Activated CD4-positive, alpha-beta T cell treated with anti-CD3 and anti-CD28 coated beads, Interleukin-2, amount 10 ng/mL, durations not matched to agents 7 days and 5 days (primary cell): ENCODE measurements at regions not wholly inside any gene's neighbourhood (a gene's known extent, or its start where the extent isn't known, plus 50 kb on each side); places are given as distances from the start of the nearest gene placed in this dataset.

ENCODE experiments used
- CTCF ChIA-PET: fragments of 350-600 bp; sonication (Branson Sonifier 250); formaldehyde crosslinking; loops from one replicate; lab custom pipeline; 2021; ENCODE audit warnings: antibody characterized with exemption; lab: Charles Lee
- POLR2A ChIA-PET: fragments of 350-600 bp; sonication (Branson Sonifier 250); formaldehyde crosslinking; loops from one replicate; lab custom pipeline; 2021; ENCODE audit warnings: antibody characterized with exemption; lab: Charles Lee
- DNase-seq: peaks from one replicate; pipeline ENCODE4 v3.0.0-alpha.2; 2020
- H3K27ac Mint-ChIP-seq: one replicate; pipeline ENCODE4 v1.8.0; 2021; ENCODE audit warnings: mild to moderate bottlenecking, moderate library complexity, mixed read lengths
- H3K27me3 Mint-ChIP-seq: one replicate; pipeline ENCODE4 v1.8.0; 2021; ENCODE audit warnings: mixed read lengths
- H3K36me3 Mint-ChIP-seq: one replicate; pipeline ENCODE4 v1.8.0; 2021; ENCODE audit warnings: low read depth, mixed read lengths
- H3K4me1 Mint-ChIP-seq: one replicate; pipeline ENCODE4 v1.8.0; 2021; ENCODE audit warnings: mixed read lengths
- H3K4me3 Mint-ChIP-seq: one replicate; pipeline ENCODE4 v1.8.0; 2021; ENCODE audit warnings: mild to moderate bottlenecking, moderate library complexity, mixed read lengths
- H3K9me3 Mint-ChIP-seq: one replicate; pipeline ENCODE4 v1.8.0; 2021; ENCODE audit warnings: mixed read lengths

GRCh38 chr9:100865648-100866047 lies 162.9 kb upstream of the PLPPR1 start:
- Mint-ChIP-seq H3K4me3 (no peak overlapping the region), H3K9me3 (no peaks in the 10 kb centered on the region), H3K27ac (no peak overlapping the region), H3K36me3 (no peaks in the 10 kb centered on the region), H3K4me1 (no peaks in the 10 kb centered on the region), H3K27me3 (no peaks in the 10 kb centered on the region)
- no peak for DNase-seq
- CTCF ChIA-PET = interaction anchor here (1.1 kb wide), 1 partner anchor 9 kb away, joined by 3 read pairs; no protein-coding TSS in a partner anchor
- POLR2A ChIA-PET = no interaction called here

DNA sequence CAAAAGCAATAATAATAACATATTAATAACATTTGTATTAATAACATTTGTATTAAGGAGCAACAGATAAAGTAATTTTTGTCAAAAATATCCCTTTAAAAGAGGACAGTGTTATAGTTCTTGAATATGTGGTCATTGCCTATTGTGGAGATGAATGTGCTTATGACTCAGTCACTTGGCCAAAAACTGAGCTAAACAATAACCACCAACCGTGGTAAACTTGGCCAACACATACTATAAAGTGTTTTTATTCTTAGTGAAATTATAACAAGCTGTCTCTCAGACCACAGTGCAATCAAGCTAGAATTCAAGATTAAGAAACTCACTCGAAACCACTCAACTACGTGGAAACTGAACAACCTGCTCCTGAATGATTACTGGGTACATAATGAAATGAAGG lies 159.2 kb upstream of the PLPPR1 start:
- CTCF ChIA-PET = no interaction called here
- H3K27ac Mint-ChIP-seq = no peak overlapping the region
- H3K27me3 Mint-ChIP-seq = no peaks in the 10 kb centered on the region
- POLR2A ChIA-PET = no interaction called here
- no peaks in the 10 kb centered on the region for H3K9me3 Mint-ChIP-seq
- H3K36me3 Mint-ChIP-seq = no peaks in the 10 kb centered on the region
- no peaks in the 10 kb centered on the region for H3K4me1 Mint-ChIP-seq
- H3K4me3 Mint-ChIP-seq = no peak overlapping the region
- DNase-seq = no peak

DNA sequence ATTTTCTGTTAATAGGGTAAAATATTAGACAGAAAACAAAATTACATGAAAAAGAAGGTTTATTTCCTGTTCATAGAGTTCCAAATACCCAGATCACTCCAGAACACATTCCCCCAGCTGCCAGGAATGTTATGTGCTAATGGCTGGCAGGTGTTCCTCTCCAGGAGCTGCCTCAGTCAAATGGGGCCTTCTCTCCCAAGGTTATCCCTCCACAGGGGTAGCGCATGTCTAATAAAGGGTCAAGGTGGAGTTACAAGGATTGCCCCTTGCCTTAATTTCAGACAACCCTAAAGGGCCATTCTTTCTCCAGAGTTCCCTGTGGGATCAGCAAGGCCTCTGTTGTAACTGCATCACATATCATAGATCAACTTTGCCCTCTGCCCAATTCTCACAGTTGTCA lies 148.6 kb upstream of the PLPPR1 start:
- no peaks in the 10 kb centered on the region for H3K9me3 Mint-ChIP-seq
- POLR2A ChIA-PET = no interaction called here

DNA sequence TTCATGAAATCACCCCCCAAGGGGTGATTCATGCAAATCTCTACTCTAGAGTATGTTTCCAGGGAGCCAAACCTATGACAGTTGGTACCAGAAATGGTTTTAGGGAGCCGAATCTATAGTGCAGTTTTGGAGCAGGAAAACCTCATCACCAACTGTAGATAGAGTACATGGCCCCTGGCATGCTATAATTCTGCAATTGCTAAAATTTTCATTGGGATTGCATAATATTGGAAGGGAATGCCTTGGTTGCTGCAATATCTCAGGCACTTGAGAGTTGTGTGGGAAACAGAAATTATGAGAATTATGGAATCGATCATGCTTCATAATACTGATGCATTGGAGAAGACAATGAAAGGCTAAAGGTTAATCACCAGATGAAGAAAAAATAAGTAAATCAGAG lies 148.2 kb upstream of the PLPPR1 start:
- no peak overlapping the region for H3K27ac Mint-ChIP-seq
- no peaks in the 10 kb centered on the region for H3K9me3 Mint-ChIP-seq
- H3K36me3 Mint-ChIP-seq = no peaks in the 10 kb centered on the region
- H3K4me3 Mint-ChIP-seq = no peak overlapping the region
- ChIA-PET CTCF (no interaction called here), POLR2A (no interaction called here)
- H3K27me3 Mint-ChIP-seq = no peaks in the 10 kb centered on the region
- DNase-seq = no peak
- H3K4me1 Mint-ChIP-seq = no peaks in the 10 kb centered on the region

More for the DNA sequence above, 148.6 kb upstream of the PLPPR1 start:
- no peak for DNase-seq
- H3K27me3 Mint-ChIP-seq = no peaks in the 10 kb centered on the region
- CTCF ChIA-PET = no interaction called here
- no peak overlapping the region for H3K27ac Mint-ChIP-seq
- no peaks in the 10 kb centered on the region for H3K4me1 Mint-ChIP-seq
- no peak overlapping the region for H3K4me3 Mint-ChIP-seq
- H3K36me3 Mint-ChIP-seq = no peaks in the 10 kb centered on the region

GRCh38 chr9:100884518-100884917 lies 144.0 kb upstream of the PLPPR1 start:
- ChIA-PET CTCF (interaction anchor here (1.5 kb wide), 1 partner anchor 10 kb away, joined by 3 read pairs; no protein-coding TSS in a partner anchor), POLR2A (no interaction called here)
- Mint-ChIP-seq H3K27me3 (no peaks in the 10 kb centered on the region), H3K4me3 (no peak overlapping the region), H3K9me3 (no peaks in the 10 kb centered on the region), H3K36me3 (no peaks in the 10 kb centered on the region), H3K27ac (no peak overlapping the region), H3K4me1 (no peaks in the 10 kb centered on the region)
- DNase-seq = no peak

- POLR2A ChIA-PET = no interaction called here
- Mint-ChIP-seq H3K36me3 (no peaks in the 10 kb centered on the region), H3K4me1 (no peaks in the 10 kb centered on the region), H3K4me3 (no peak overlapping the region), H3K27me3 (no peaks in the 10 kb centered on the region), H3K9me3 (no peaks in the 10 kb centered on the region), H3K27ac (no peak overlapping the region)
- CTCF ChIA-PET = no interaction called here
- DNase-seq = no peak
Observed at GRCh38 chr9:100890321-100890720, 138.2 kb upstream of the PLPPR1 start.

GRCh38 chr9:100911273-100911672 lies 117.3 kb upstream of the PLPPR1 start:
- ChIA-PET CTCF (no interaction called here), POLR2A (no interaction called here)
- Mint-ChIP-seq H3K4me1 (no peaks in the 10 kb centered on the region), H3K27me3 (no peaks in the 10 kb centered on the region), H3K4me3 (no peak overlapping the region), H3K27ac (no peak overlapping the region), H3K36me3 (no peaks in the 10 kb centered on the region), H3K9me3 (no peaks in the 10 kb centered on the region)
- no peak for DNase-seq

DNA sequence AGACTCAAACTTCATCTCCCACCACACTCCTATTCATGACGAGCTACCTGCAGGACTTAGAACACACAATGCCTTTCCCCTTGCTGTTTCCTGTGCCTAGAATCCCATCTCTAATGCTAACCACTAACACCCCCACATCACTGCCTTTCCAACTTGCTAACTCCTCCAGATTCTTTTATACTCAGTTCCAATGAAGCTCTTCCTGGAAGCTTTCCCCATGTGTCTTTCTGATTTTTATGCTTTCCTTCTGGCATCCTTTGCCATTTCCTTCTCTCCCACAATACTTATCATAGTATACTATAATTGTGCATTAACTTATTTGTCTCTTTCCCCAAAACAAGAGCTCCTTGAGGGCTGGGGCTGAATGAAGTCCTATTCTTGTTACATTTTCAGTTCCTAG lies 115.3 kb upstream of the PLPPR1 start:
- CTCF ChIA-PET = no interaction called here
- Mint-ChIP-seq H3K4me1 (no peaks in the 10 kb centered on the region), H3K27ac (no peak overlapping the region), H3K9me3 (no peaks in the 10 kb centered on the region), H3K36me3 (no peaks in the 10 kb centered on the region), H3K4me3 (no peak overlapping the region), H3K27me3 (no peaks in the 10 kb centered on the region)
- POLR2A ChIA-PET = no interaction called here
- no peak for DNase-seq

DNA sequence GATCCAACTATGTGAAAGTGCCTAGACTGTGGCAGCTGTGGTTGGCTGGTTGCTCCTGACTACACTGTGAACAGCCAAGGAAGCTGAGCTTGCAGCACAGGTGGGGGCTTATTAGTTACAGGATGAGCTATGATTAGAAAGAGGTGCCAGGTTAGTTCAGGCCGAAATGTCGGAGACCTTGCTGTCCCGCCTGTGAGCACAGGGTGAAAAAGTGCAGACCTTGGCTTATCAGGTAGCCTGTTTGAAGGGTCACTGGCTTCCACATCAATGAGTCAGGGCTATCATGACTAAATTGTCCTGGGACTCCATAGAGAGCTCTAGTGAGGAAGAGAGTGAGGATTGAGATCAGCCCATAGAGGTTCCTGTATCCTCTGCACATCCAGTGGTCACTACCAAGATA lies 114.3 kb upstream of the PLPPR1 start:
- Mint-ChIP-seq H3K4me3 (no peak overlapping the region), H3K27ac (no peak overlapping the region), H3K36me3 (no peaks in the 10 kb centered on the region), H3K9me3 (no peaks in the 10 kb centered on the region), H3K4me1 (no peaks in the 10 kb centered on the region), H3K27me3 (no peaks in the 10 kb centered on the region)
- CTCF ChIA-PET = no interaction called here
- POLR2A ChIA-PET = no interaction called here
- DNase-seq = no peak

- Mint-ChIP-seq H3K36me3 (no peaks in the 10 kb centered on the region), H3K27me3 (no peaks in the 10 kb centered on the region), H3K9me3 (no peaks in the 10 kb centered on the region), H3K27ac (no peak overlapping the region), H3K4me1 (no peaks in the 10 kb centered on the region), H3K4me3 (no peak overlapping the region)
- POLR2A ChIA-PET = no interaction called here
- CTCF ChIA-PET = no interaction called here
- DNase-seq = no peak
Observed at GRCh38 chr9:100919506-100919905, 109.0 kb upstream of the PLPPR1 start.

GRCh38 chr9:100926366-100926765 lies 102.2 kb upstream of the PLPPR1 start:
- no peaks in the 10 kb centered on the region for H3K36me3 Mint-ChIP-seq
- H3K4me3 Mint-ChIP-seq = no peak overlapping the region
- H3K9me3 Mint-ChIP-seq = no peaks in the 10 kb centered on the region
- CTCF ChIA-PET = no interaction called here
- no peak overlapping the region for H3K27ac Mint-ChIP-seq
- DNase-seq = no peak
- no peaks in the 10 kb centered on the region for H3K4me1 Mint-ChIP-seq
- POLR2A ChIA-PET = no interaction called here
- H3K27me3 Mint-ChIP-seq = no peaks in the 10 kb centered on the region

DNA sequence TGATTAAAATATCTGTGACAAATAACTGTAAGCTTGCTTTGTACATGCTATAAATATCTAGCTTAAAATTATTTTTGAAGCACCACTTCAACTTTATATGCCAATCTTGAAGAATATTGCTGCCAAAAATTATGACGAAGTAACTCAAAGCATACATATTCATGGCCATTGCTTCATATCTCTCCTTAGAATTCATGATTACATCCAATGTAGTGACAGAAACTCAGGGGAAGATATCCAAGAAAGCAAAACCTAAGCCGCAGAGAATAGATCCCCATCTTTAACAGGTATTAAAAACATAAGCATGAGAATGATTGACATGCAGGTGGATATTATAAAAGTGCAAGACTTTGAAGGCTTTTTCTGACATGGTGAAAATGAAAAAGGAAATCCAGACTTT lies 100.8 kb upstream of the PLPPR1 start:
- POLR2A ChIA-PET = no interaction called here

DNA sequence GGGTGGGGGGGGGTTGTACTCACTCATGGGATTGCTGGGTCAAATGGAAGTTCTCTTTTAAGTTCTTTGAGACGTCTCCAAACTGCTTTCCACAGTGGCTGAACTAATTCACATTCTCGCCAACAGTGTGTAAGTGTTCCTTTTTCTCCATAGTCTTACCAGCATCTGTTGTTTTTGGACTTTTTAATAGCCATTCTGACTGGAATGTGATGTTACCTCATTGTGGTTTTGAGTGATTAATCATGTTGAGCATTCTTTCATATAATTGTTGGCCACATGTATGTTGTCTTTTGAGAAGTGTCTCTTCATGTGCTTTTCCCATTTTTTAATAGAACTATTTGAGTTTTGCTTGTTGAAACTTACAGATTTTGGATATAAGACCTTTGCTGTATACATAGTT lies 94.9 kb upstream of the PLPPR1 start:
- Mint-ChIP-seq H3K36me3 (no peaks in the 10 kb centered on the region), H3K27me3 (no peaks in the 10 kb centered on the region), H3K4me1 (no peaks in the 10 kb centered on the region), H3K9me3 (peaks cover 5% of the 10 kb centered on the region), H3K4me3 (no peak overlapping the region), H3K27ac (no peak overlapping the region)
- no peak for DNase-seq
- ChIA-PET CTCF (no interaction called here), POLR2A (no interaction called here)

More for the DNA sequence above, 100.8 kb upstream of the PLPPR1 start:
- Mint-ChIP-seq H3K9me3 (no peaks in the 10 kb centered on the region), H3K4me1 (no peaks in the 10 kb centered on the region), H3K27ac (no peak overlapping the region), H3K36me3 (no peaks in the 10 kb centered on the region), H3K27me3 (no peaks in the 10 kb centered on the region), H3K4me3 (no peak overlapping the region)
- CTCF ChIA-PET = no interaction called here
- DNase-seq = no peak

GRCh38 chr9:100937382-100937781 lies 91.1 kb upstream of the PLPPR1 start:
- H3K9me3 Mint-ChIP-seq = peaks cover 5% of the 10 kb centered on the region
- no peak overlapping the region for H3K4me3 Mint-ChIP-seq
- no peaks in the 10 kb centered on the region for H3K4me1 Mint-ChIP-seq
- POLR2A ChIA-PET = no interaction called here
- CTCF ChIA-PET = no interaction called here
- no peaks in the 10 kb centered on the region for H3K36me3 Mint-ChIP-seq
- no peak overlapping the region for H3K27ac Mint-ChIP-seq
- DNase-seq = no peak
- H3K27me3 Mint-ChIP-seq = no peaks in the 10 kb centered on the region
